Neutrophil (primary cell): ENCODE measurements at regions not wholly inside any gene's neighbourhood (a gene's known extent, or its start where the extent isn't known, plus 50 kb on each side); places are given as distances from the start of the nearest gene placed in this dataset.

Experiments used
- H3K27ac ChIP-seq: fragments of 200-600 bp; sonication (generic); 2 replicates; pipeline ENCODE4 v1.5.1; 2016; ENCODE audit warnings: mild to moderate bottlenecking, moderate library complexity
- H3K27me3 ChIP-seq: fragments of 200-600 bp; sonication (generic); 2 replicates; pipeline ENCODE4 v1.6.0; 2016; ENCODE audit warnings: mild to moderate bottlenecking
- H3K36me3 ChIP-seq: fragments of 200-600 bp; sonication (generic); 2 replicates; pipeline ENCODE4 v1.5.1; 2017
- H3K4me1 ChIP-seq, 2 experiments: fragments of 200-600 bp in 1 of 2; sonication (generic) in 1 of 2; 1 replicate in 1 of 2; 2 replicates in 1 of 2; pipeline versions ENCODE4 v1.5.1 to v1.6.1; 2013 to 2016; ENCODE audit warnings: low read depth in 1 of 2, low read length in 1 of 2, mild to moderate bottlenecking in 1 of 2, moderate library complexity in 1 of 2; ENCODE audit not compliant: control insufficient read depth in 1 of 2, insufficient read depth in 1 of 2
- H3K4me3 ChIP-seq, 2 experiments: fragments of 200-600 bp in 1 of 2; sonication (generic) in 1 of 2; 1 replicate in 1 of 2; 2 replicates in 1 of 2; pipeline ENCODE4 v1.5.1; 2013 to 2016; ENCODE audit warnings: low read depth in 1 of 2, low read length in 1 of 2, mild to moderate bottlenecking in 1 of 2, moderate library complexity in 1 of 2
- H3K9me3 ChIP-seq: fragments of 200-600 bp; sonication (generic); 2 replicates; pipeline ENCODE4 v1.5.1; 2016
- TF ChIP-seq, protein P1 (sequence below): fragments of 200-600 bp; sonication (generic); IDR thresholded peaks from 2 replicates; pipeline ENCODE4 v1.5.1; 2016; ENCODE audit warnings: antibody characterized with exemption

DNA sequence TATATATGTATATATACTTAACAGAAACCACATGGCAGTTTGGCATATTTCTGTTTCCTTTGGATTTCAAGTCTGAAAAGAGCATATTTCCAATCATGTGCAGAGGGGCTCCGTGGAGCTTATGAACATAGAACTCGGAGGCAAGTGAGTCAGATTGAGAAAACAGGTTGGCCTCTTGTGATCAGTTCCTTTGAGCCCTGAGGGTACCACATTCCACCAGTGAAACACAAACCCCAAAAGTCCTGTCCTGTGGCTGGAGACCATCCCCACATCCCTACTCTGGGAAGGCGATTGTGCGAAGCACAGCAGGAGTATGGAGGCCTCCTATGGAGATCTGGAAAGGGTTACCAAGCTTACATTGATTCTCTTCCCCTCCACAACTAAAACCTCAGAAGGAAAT, 196.7 kb upstream of the TMEM72 start:
- Histone ChIP-seq H3K9me3 (no peaks in the 10 kb centered on the region), H3K27me3 (no peaks in the 10 kb centered on the region)
- TF ChIP-seq, protein P1, sequence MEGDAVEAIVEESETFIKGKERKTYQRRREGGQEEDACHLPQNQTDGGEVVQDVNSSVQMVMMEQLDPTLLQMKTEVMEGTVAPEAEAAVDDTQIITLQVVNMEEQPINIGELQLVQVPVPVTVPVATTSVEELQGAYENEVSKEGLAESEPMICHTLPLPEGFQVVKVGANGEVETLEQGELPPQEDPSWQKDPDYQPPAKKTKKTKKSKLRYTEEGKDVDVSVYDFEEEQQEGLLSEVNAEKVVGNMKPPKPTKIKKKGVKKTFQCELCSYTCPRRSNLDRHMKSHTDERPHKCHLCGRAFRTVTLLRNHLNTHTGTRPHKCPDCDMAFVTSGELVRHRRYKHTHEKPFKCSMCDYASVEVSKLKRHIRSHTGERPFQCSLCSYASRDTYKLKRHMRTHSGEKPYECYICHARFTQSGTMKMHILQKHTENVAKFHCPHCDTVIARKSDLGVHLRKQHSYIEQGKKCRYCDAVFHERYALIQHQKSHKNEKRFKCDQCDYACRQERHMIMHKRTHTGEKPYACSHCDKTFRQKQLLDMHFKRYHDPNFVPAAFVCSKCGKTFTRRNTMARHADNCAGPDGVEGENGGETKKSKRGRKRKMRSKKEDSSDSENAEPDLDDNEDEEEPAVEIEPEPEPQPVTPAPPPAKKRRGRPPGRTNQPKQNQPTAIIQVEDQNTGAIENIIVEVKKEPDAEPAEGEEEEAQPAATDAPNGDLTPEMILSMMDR, result no peak

DNA sequence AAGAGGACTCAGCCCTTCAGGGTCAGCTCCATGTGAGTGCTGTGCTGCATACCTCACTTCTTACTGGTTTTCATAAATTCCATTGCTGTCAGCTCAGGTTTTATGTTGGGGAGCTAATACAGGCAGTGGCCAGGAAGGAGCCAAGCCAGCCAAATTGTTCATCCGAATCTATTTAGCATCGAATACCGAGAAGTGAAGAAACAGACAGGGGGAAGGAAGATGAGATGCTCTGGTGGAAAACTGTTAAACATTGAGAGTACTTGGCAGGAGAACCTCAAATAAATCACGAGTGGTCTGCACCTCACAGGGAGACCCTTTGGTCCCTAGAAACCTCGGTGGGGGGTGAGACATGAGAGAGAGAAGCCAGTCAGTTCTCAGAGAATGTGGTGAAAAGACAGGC, 196.0 kb upstream of the TMEM72 start:
- Histone ChIP-seq H3K4me1 (no peaks in the 10 kb centered on the region), H3K36me3 (no peaks in the 10 kb centered on the region), H3K27ac (no peak overlapping the region), H3K4me3 (no peak overlapping the region), H3K9me3 (no peaks in the 10 kb centered on the region), H3K27me3 (no peaks in the 10 kb centered on the region)
- TF ChIP-seq, protein P1, result no peak

More for the DNA sequence above, 196.7 kb upstream of the TMEM72 start:
- Histone ChIP-seq H3K27ac (no peak overlapping the region), H3K4me3 (no peak overlapping the region), H3K4me1 (no peaks in the 10 kb centered on the region), H3K36me3 (no peaks in the 10 kb centered on the region)

DNA sequence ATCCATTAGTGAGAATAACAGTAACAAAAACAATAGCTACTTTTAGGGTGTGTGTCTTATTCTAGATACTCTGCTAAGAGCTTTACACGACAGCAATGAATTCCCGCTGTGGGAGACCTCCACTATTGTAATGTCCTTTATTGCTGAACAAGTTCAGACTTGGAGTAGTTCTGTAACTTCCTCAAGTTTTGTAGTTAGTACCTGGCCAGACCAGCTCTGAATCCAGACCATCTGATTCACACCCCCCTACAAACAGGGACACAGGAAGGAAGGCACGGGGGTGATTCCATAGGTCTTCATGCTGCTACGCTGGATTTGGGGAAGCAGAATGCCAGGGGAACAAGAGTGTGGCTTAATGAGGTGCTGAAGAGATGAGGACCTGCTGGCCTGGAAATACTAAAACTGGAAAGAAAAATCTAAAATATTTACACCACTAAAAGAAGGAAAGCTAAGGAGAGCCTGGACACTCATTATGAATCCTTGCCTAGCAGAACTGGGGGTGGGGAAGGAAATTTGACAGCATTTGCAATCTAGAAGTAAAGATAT, 194.6 kb upstream of the TMEM72 start:
- Histone ChIP-seq H3K4me3 (no peak overlapping the region), H3K36me3 (no peaks in the 10 kb centered on the region)

DNA sequence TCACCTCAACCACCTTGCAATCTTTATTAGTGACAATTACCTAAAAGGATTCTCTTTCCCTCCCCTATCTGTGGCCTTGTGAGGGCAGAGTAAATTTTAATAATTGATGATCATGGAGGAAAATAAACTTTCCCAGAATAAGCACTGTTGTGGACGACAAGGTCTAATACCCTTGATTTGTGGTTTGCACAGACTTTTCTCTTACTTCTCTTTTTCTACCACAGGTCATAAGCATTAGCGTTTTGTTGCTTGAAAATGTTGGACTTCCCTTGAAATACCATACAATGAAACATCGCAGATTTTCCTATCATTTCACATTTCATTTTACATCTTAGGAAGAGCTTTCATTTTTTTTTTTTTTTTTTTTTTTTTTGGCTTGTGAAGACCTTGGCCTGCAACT, 188.1 kb upstream of the TMEM72 start:
- TF ChIP-seq, protein P1, result no peak
- Histone ChIP-seq H3K9me3 (no peaks in the 10 kb centered on the region), H3K36me3 (no peaks in the 10 kb centered on the region), H3K27ac (no peak overlapping the region), H3K27me3 (no peaks in the 10 kb centered on the region), H3K4me1 (peaks cover 0 to 4% of the 10 kb centered on the region in 2 experiments), H3K4me3 (no peak overlapping the region)

More for the DNA sequence above, 194.6 kb upstream of the TMEM72 start:
- H3K4me1 ChIP-seq, result no peaks in the 10 kb centered on the region
- H3K9me3 ChIP-seq, result no peaks in the 10 kb centered on the region
- TF ChIP-seq, protein P1, result no peak
- no peaks in the 10 kb centered on the region for H3K27me3 ChIP-seq
- H3K27ac ChIP-seq, result no peak overlapping the region

DNA sequence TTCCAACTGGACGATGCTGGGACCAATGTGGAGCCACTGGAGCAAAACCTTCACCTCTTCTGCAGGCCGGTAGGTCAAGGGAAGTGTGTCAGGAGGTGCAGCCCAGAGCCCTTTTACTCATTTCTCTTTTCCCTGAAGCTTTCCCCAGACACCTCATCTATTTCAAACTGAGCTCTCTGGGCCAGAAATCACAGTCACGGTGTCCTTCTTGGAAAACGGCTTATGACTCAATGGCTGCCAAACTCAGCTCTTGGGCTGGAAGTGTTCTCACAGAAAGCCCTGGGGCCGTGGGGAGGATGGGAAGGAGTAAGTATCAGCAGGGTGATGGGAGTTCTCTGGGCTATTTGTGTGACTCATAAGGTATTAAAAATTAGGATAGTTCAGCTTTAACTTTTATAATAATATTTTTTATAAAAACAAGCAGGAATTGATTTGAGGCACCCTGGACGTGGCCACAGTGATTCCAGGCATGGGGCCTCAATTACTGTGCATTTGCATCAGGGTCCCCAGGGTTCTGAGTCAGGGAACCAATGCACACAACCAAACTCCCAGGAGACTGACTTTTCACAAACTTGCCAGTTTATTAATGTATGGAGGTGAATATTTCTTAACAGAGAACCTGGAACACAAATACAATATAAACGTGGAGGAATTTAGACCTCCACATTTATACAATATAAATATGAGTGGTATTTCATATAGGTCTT, 187.4 kb upstream of the TMEM72 start:
- TF ChIP-seq, protein P1, result no peak
- H3K27me3 ChIP-seq, result no peaks in the 10 kb centered on the region
- no peak overlapping the region for H3K27ac ChIP-seq
- H3K4me3 ChIP-seq, result no peak overlapping the region
- peaks cover 0 to 4% of the 10 kb centered on the region in 2 experiments for H3K4me1 ChIP-seq
- no peaks in the 10 kb centered on the region for H3K36me3 ChIP-seq
- H3K9me3 ChIP-seq, result no peaks in the 10 kb centered on the region
